GM20000 (cell line): ENCODE measurements at regions not wholly inside any gene's neighbourhood (a gene's known extent, or its start where the extent isn't known, plus 50 kb on each side); places are given as distances from the start of the nearest gene placed in this dataset.

Source experiments
- DNase-seq: peaks from one replicate; pipeline ENCODE4 v3.0.0; 2012; ENCODE audit warnings: low spot score
- TF ChIP-seq, protein P1 (sequence below): IDR thresholded peaks from 2 replicates; pipeline ENCODE4 v1.5.1; 2012; ENCODE audit warnings: mild to moderate bottlenecking, control low read depth; ENCODE audit errors: extremely low read depth, missing control alignments

DNA sequence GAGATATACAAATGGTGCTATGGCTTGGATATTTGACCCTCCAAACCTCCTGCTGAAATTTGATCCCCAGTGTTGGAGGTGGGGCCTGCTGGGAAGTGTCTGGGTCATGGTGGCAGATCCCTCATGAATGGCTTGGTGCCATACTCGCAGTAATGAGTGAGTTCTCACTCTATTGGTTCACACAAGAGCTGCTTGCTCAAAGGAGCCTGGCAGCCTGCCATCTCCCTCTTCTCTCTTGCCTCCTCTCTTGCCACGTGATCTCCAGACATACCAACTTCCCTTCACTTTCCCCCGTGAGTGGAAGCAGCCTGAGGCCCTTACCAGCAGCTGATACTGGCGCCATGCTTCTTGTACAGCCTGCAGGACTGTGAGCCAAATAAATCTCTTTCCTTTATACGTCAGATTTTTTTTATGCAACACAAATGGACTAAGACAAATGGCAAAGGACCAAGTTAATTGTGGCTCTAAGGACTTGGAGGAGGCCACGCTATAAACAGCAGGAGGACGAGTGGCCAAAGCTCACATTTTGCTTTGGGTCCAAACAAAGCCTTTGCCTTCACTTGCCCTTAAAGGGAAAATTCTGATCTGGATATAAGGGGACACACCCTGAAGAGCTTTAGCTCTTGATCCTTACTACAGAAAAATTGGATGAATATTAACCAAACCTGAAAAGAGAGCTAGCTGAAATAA, 214.7 kb downstream of the SS18 start:
- TF ChIP-seq, protein P1, sequence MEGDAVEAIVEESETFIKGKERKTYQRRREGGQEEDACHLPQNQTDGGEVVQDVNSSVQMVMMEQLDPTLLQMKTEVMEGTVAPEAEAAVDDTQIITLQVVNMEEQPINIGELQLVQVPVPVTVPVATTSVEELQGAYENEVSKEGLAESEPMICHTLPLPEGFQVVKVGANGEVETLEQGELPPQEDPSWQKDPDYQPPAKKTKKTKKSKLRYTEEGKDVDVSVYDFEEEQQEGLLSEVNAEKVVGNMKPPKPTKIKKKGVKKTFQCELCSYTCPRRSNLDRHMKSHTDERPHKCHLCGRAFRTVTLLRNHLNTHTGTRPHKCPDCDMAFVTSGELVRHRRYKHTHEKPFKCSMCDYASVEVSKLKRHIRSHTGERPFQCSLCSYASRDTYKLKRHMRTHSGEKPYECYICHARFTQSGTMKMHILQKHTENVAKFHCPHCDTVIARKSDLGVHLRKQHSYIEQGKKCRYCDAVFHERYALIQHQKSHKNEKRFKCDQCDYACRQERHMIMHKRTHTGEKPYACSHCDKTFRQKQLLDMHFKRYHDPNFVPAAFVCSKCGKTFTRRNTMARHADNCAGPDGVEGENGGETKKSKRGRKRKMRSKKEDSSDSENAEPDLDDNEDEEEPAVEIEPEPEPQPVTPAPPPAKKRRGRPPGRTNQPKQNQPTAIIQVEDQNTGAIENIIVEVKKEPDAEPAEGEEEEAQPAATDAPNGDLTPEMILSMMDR, result no peak
- DNase-seq, result no peak

DNA sequence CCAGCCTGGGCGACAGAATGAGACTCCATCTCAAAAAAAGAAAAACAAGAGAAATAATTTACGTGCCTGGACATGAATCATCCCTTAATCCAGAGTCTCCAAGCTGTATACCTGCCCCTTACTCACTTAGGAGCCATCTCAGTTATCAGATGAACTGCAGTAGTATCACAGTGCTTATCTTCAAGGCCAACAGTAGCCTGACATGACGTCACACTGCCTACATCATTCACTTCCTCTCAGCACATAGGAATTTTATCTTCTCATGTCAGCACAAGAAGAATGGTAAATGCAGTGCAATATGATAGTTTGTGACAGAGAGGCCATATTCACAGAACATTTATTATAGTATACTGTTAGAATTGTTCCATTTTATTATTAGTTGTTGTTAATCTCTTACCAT, 216.6 kb downstream of the SS18 start:
- TF ChIP-seq, protein P1, result no peak
- no peak for DNase-seq

DNA sequence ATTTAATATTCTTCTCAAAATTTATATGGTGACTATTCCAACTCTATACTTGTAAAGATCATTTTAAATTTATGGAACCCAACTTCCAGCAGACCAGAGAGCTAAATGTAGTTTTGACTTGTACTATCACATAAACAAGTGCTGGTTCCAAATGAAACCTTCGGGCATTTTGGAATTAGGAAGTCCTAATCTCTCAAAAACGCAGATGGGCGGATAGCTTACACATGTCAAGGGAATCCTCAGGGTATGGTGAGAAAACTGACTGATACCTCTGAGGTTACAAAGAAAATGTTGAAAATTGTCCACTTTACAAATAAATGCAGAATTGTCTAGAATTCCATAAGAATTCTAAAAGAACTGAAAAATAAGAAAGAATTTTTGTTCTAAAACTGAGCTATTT, 224.1 kb downstream of the SS18 start:
- DNase-seq, result no peak
- TF ChIP-seq, protein P1, result no peak

DNA sequence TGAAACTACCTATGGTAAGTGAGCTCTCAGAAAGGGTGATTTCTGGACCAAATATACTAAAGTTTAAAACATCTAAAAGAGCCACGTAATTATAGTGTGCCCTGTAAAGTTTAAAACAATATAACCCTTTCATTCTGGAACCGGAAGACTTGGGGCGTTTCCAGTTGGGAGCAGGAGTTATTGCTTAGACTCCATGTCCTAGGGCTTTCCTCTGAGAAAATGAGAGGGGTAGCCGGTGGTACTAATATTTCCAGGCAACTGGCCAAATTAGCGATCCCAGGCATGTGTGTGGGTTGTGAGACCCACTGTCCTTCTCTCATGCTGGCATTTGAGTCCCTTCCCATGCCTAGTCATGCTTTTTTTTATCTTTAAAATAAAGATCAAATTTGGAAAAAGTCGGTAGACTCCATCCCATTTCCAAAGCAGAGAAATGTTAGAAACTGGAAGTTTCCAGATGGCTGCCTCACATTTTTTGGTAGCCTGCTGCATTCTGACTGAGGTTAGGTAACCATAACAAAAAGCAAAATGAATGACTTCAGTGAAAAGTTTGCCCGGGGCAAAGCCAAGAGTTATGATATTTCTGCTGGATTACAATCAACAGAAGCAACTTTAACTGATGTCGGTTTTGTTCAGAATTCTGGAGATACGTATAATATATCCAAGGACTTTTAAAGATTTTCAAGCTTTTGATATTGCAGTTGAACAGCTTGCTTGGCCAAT, 227.4 kb downstream of the SS18 start:
- TF ChIP-seq, protein P1, result no peak
- no peak for DNase-seq

DNA sequence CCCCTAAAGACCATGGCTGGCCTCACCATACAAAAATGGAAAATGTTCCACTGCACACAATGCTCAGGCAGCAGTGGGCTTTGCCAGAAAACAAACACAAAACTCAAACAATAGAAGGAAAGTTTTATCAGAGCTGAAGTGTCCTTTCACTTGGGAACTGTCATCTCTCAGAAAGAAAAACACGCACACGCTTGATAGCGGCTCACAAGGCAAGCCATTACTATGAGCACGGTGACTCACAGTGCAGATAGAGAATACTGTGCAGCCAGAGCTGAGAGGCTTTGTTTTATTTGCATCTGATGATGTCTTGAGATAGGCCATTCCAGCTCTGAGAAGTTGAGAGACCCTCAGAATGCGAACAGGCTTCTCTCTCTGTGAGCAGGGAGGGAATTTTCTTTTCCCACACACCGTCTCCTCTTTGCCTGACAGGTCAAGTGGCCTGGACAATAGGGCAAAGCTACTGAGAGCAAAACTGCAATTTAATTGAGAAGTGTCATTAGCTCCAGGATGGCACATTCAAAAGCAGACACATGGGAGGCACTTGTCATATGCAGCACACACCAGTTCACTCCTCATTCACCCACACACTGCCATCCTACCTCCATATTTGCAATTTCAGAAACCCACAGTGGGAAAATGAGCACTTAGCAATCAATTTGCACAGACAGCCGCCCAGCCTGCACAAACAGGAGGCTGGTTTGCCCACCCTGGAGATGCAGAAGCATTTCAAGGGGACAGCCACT, 236.6 kb downstream of the SS18 start:
- TF ChIP-seq, protein P1, result no peak
- no peak for DNase-seq

DNA sequence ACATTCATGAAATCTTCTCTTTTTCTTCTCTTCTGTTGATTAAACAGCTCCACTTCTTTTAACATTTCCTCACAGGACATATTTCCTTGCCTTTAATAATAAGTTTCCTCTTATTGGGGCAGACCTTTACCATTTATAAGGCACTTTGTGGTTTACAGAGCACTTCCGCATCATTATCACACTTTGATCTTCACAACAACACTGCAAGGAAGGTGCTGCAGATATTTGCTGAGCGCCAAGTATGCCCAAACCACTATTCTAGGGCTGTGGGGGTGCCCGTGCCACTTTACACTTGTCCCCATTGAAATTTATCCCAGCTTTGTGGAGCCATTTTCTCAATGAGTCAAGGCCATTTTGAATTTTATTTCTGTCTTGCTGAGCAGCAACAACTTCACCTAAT, 246.6 kb downstream of the SS18 start:
- DNase-seq, result no peak
- TF ChIP-seq, protein P1, result no peak

DNA sequence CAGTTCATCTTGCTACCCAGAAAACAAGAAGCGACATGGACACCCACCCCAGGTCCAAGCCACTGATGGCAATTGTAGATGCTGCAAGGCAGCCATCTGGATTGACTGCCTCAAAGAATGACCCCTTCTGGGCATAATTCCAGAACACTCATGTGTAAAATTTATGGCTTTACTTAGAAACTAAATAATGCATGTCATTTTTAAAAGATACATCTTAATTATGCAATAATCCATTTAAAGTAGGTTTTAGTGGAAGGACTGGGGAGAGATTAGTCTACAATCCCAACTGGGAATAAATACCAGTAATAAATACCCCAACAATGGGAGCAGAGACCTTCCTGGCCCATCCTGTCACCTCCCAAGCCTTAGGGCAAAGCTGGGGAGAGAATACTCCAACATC, 247.7 kb downstream of the SS18 start:
- no peak for DNase-seq
- TF ChIP-seq, protein P1, result no peak
